ENCODE measurements at regions not wholly inside any gene's neighbourhood (a gene's known extent, or its start where the extent isn't known, plus 50 kb on each side); places are given as distances from the start of the nearest gene placed in this dataset.
"Not testable (repeated sequence)": the region's sequence is repeated elsewhere in the genome, so short reads cannot be mapped to it uniquely, and the experiment has no call there.

- Histone ChIP-seq H3K27ac (no peak overlapping the region), H3K27me3 (no peaks in the 10 kb centered on the region), H3K4me3 (no peak overlapping the region), H3K4me1 (no peaks in the 10 kb centered on the region), H3K9me3 (no peaks in the 10 kb centered on the region), H3K36me3 (no peaks in the 10 kb centered on the region)
- DNase-seq (ENCODE audit: low spot score in 2 of 2) = no peak
- WGBS, 2 donors = 50 to 57% methylated on average over 2 of the region's 2 CpGs
- TF ChIP-seq POLR2A (IDR thresholded peaks at IDR 0.05) = no peak
- TF ChIP-seq EP300 (IDR thresholded peaks at IDR 0.05) = no peak
- TF ChIP-seq CTCF (IDR thresholded peaks at IDR 0.05) = no peak
These were observed 412.9 kb upstream of the NFE2L3 start for GRCh38 chr7:25739143-25739542.

DNA sequence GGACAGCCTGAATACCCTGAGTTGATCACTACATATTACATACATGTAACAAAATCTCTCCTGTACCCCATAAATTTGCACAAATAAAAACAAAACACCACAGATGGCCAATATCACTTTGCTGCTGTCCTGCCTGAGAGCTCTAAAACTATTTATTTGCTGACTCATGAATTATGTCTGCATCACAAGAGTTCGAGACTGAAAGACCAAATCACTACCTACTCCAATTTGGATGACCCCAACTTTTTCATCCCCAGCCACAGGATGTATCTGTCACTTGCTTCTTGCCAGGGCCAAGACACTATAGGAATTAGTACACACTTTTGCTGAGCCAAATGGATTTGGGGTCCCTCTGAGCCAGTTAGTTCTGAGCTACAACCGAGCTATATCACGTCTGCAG is 409.7 kb upstream of the NFE2L3 start:
- WGBS, 2 donors = 72 to 89% methylated on average over 3 of the region's 3 CpGs
- no peak overlapping the region for H3K4me3 ChIP-seq
- H3K36me3 ChIP-seq = no peaks in the 10 kb centered on the region
- no peak for DNase-seq (ENCODE audit: low spot score in 2 of 2)
- no peaks in the 10 kb centered on the region for H3K9me3 ChIP-seq
- TF ChIP-seq POLR2A (IDR thresholded peaks at IDR 0.05) (no peak), CTCF (IDR thresholded peaks at IDR 0.05) (no peak), EP300 (IDR thresholded peaks at IDR 0.05) (no peak)
- no peaks in the 10 kb centered on the region for H3K27me3 ChIP-seq
- H3K27ac ChIP-seq = no peak overlapping the region
- no peaks in the 10 kb centered on the region for H3K4me1 ChIP-seq

DNA sequence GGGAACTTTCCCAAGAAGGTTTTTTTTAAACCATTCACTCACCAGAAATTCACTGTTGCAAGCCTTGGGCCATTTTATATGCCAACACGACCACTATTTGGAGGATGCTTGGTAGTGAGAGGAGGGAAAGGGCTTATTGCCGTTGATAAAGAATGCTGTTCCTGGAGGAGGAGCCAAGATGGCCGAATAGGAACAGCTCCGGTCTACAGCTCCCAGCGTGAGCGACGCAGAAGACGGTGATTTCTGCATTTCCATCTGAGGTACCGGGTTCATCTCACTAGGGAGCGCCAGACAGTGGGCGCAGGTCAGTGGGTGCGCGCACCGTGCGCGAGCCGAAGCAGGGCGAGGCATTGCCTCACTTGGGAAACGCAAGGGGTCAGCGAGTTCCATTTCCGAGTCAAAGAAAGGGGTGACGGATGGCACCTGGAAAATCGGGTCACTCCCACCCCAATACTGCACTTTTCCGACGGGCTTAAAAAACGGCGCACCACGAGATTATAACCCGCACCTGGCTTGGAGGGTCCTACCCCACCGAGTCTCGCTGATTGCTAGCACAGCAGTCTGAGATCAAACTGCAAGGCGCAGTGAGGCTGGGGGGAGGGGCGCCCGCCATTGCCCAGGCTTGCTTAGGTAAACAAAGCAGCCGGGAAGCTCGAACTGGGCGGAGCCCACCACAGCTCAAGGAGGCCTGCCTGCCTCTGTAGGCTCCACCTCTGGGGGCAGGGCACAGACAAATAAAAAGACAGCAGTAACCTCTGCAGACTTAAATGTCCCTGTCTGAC is 408.1 kb upstream of the NFE2L3 start:
- H3K36me3 ChIP-seq; H3K4me1 ChIP-seq; H3K27ac ChIP-seq; DNase-seq (ENCODE audit: low spot score in 2 of 2); H3K9me3 ChIP-seq; H3K27me3 ChIP-seq; H3K4me3 ChIP-seq: not testable (repeated sequence)
- WGBS, 2 donors = 93% methylated on average over 29 to 34 of the region's 37 CpGs

- Histone ChIP-seq H3K27me3 (no peaks in the 10 kb centered on the region), H3K4me1 (peaks cover 0 to 10% (median 0%) of the 10 kb centered on the region in 4 donors), H3K27ac (peak overlapping the region in 3 of 4 donors; percentile 3 to 72 (median 57)), H3K4me3 (peak overlapping the region in 1 of 4 donors; percentile 8), H3K9me3 (no peaks in the 10 kb centered on the region), H3K36me3 (no peaks in the 10 kb centered on the region)
- 37 to 42% methylated on average over 14 of the region's 14 CpGs for WGBS, 2 donors
- DNase-seq (ENCODE audit: low spot score in 2 of 2) = no peak
- TF ChIP-seq POLR2A (IDR thresholded peaks at IDR 0.05) = no peak
- TF ChIP-seq CTCF (IDR thresholded peaks at IDR 0.05) = no peak
- no peak for TF ChIP-seq EP300 (IDR thresholded peaks at IDR 0.05)
These were observed 401.1 kb upstream of the NFE2L3 start for GRCh38 chr7:25750744-25751508.

- peak overlapping the region in 1 of 4 donors; percentile 53 for H3K27ac ChIP-seq
- H3K9me3 ChIP-seq = no peaks in the 10 kb centered on the region
- TF ChIP-seq EP300 (IDR thresholded peaks at IDR 0.05) (no peak), CTCF (IDR thresholded peaks at IDR 0.05) (no peak), POLR2A (IDR thresholded peaks at IDR 0.05) (no peak)
- H3K4me3 ChIP-seq = no peak overlapping the region
- DNase-seq (ENCODE audit: low spot score in 2 of 2) = no peak
- H3K27me3 ChIP-seq = no peaks in the 10 kb centered on the region
- WGBS, 2 donors = 78% methylated on average over 5 of the region's 5 CpGs
- no peaks in the 10 kb centered on the region for H3K36me3 ChIP-seq
- H3K4me1 ChIP-seq = peaks cover 0 to 10% (median 0%) of the 10 kb centered on the region in 4 donors
These were observed 399.8 kb upstream of the NFE2L3 start for GRCh38 chr7:25752154-25752553.
